Inflammatory macrophage (primary cell): ENCODE measurements at regions not wholly inside any gene's neighbourhood (a gene's known extent, or its start where the extent isn't known, plus 50 kb on each side); places are given as distances from the start of the nearest gene placed in this dataset.

Source experiments
- DNase-seq, 2 donors: peaks; one replicate each; pipeline ENCODE4 v3.0.0-alpha.2; 2020 to 2022

GRCh38 chr12:61311413-61311812 is 948.8 kb upstream of the USP15 start:
- DNase-seq = no peak

- DNase-seq = no peak
These were observed 911.3 kb upstream of the USP15 start for GRCh38 chr12:61348871-61349270.

- DNase-seq = no peak
These were observed 905.1 kb upstream of the USP15 start for GRCh38 chr12:61355105-61355504.

- DNase-seq = no peak
These were observed 903.7 kb upstream of the USP15 start for GRCh38 chr12:61356485-61356884.

- no peak for DNase-seq
These were observed 902.7 kb upstream of the USP15 start for GRCh38 chr12:61357496-61357895.

GRCh38 chr12:61362037-61362436 is 898.2 kb upstream of the USP15 start:
- DNase-seq = no peak

GRCh38 chr12:61365001-61365400 is 895.2 kb upstream of the USP15 start:
- no peak for DNase-seq

GRCh38 chr12:61367281-61367785 is 892.9 kb upstream of the USP15 start:
- no peak for DNase-seq

- no peak for DNase-seq
These were observed 890.8 kb upstream of the USP15 start for GRCh38 chr12:61369241-61369910.

- no peak for DNase-seq
These were observed 875.7 kb upstream of the USP15 start for GRCh38 chr12:61384511-61384910.

GRCh38 chr12:61385771-61386170 is 874.4 kb upstream of the USP15 start:
- no peak for DNase-seq

- no peak for DNase-seq
These were observed 862.5 kb upstream of the USP15 start for GRCh38 chr12:61397668-61398067.

- no peak for DNase-seq
These were observed 848.0 kb upstream of the USP15 start for GRCh38 chr12:61412201-61412600.

GRCh38 chr12:61414470-61414869 is 845.7 kb upstream of the USP15 start:
- DNase-seq = no peak

- DNase-seq = no peak
These were observed 837.4 kb upstream of the USP15 start for GRCh38 chr12:61422786-61423185.

GRCh38 chr12:61452076-61452475 is 808.1 kb upstream of the USP15 start:
- no peak for DNase-seq

GRCh38 chr12:61487728-61488127 is 772.5 kb upstream of the USP15 start:
- DNase-seq = no peak

GRCh38 chr12:61490526-61491498 is 769.4 kb upstream of the USP15 start:
- no peak for DNase-seq

- no peak for DNase-seq
These were observed 758.0 kb upstream of the USP15 start for GRCh38 chr12:61502179-61502578.

GRCh38 chr12:61504396-61505080 is 755.7 kb upstream of the USP15 start:
- no peak for DNase-seq

- DNase-seq = no peak
These were observed 746.7 kb upstream of the USP15 start for GRCh38 chr12:61513499-61513898.

GRCh38 chr12:61514016-61514415 is 746.2 kb upstream of the USP15 start:
- DNase-seq = no peak

- DNase-seq = no peak
These were observed 738.9 kb upstream of the USP15 start for GRCh38 chr12:61521258-61521657.
